Neural progenitor cell (in vitro differentiated cells): ENCODE measurements at regions not wholly inside any gene's neighbourhood (a gene's known extent, or its start where the extent isn't known, plus 50 kb on each side); places are given as distances from the start of the nearest gene placed in this dataset.
"Not testable (repeated sequence)": the region's sequence is repeated elsewhere in the genome, so short reads cannot be mapped to it uniquely, and the experiment has no call there.

ENCODE experiments used
- DNase-seq: peaks from one replicate; pipeline ENCODE4 v3.0.0-alpha.2; 2016; ENCODE audit warnings: low spot score
- H2AFZ ChIP-seq: fragments of 200-600 bp; sonication (generic); replicated peaks from 2 replicates; pipeline ENCODE4 v1.6.1; 2016; ENCODE audit warnings: antibody characterized with exemption
- H3F3A ChIP-seq: fragments of 200-600 bp; sonication (generic); 2 replicates; pipeline ENCODE4 v1.6.1; 2016; ENCODE audit warnings: antibody characterized with exemption, low read depth
- H3K27ac ChIP-seq: fragments of 200-600 bp; sonication (generic); 2 replicates; pipeline ENCODE4 v1.5.1; 2016; ENCODE audit warnings: mild to moderate bottlenecking
- H3K27me3 ChIP-seq: fragments of 200-600 bp; sonication (generic); 2 replicates; pipeline ENCODE4 v1.6.1; 2016; ENCODE audit warnings: mild to moderate bottlenecking, moderate library complexity
- H3K36me3 ChIP-seq: fragments of 200-600 bp; sonication (generic); 2 replicates; pipeline ENCODE4 v1.5.1; 2016
- H3K4me1 ChIP-seq: fragments of 200-600 bp; sonication (generic); 2 replicates; pipeline ENCODE4 v1.6.1; 2016; ENCODE audit warnings: mixed run types
- H3K4me2 ChIP-seq: fragments of 200-600 bp; sonication (generic); 2 replicates; pipeline ENCODE4 v1.6.1; 2016
- H3K4me3 ChIP-seq: fragments of 200-600 bp; sonication (generic); 2 replicates; pipeline ENCODE4 v1.5.1; 2016
- H3K79me2 ChIP-seq: fragments of 200-600 bp; sonication (generic); 2 replicates; pipeline ENCODE4 v1.6.1; 2016; ENCODE audit warnings: low read depth
- H3K9ac ChIP-seq: fragments of 200-600 bp; sonication (generic); 2 replicates; pipeline ENCODE4 v1.6.1; 2016
- H3K9me3 ChIP-seq: fragments of 200-600 bp; sonication (generic); 2 replicates; pipeline ENCODE4 v1.5.1; 2016; ENCODE audit warnings: low read depth
- H4K20me1 ChIP-seq: fragments of 200-600 bp; sonication (generic); 2 replicates; pipeline ENCODE4 v1.6.1; 2016; ENCODE audit warnings: low read depth
- H3K27ac Mint-ChIP-seq: 3 replicates; pipeline ENCODE4 v1.8.0; 2021; ENCODE audit warnings: mixed read lengths
- H3K27me3 Mint-ChIP-seq: 2 replicates; pipeline ENCODE4 v1.8.0; 2022; ENCODE audit warnings: low read depth, mild to moderate bottlenecking, inconsistent platforms, moderate library complexity, mixed read lengths; ENCODE audit not compliant: insufficient read depth
- H3K36me3 Mint-ChIP-seq: 3 replicates; pipeline ENCODE4 v1.8.0; 2021; ENCODE audit warnings: mixed read lengths
- H3K4me1 Mint-ChIP-seq: 3 replicates; pipeline ENCODE4 v1.8.0; 2021; ENCODE audit warnings: mixed read lengths
- H3K4me3 Mint-ChIP-seq: 3 replicates; pipeline ENCODE4 v1.8.0; 2021; ENCODE audit warnings: mild to moderate bottlenecking, moderate library complexity, mixed read lengths
- H3K9me3 Mint-ChIP-seq: 3 replicates; pipeline ENCODE4 v1.8.0; 2020; ENCODE audit warnings: mixed read lengths
- EZH2 ChIP-seq: fragments of 200-600 bp; sonication (generic); IDR thresholded peaks from 2 replicates; pipeline ENCODE4 v1.6.1; 2017; ENCODE audit warnings: antibody characterized with exemption, mild to moderate bottlenecking, moderate library complexity
- EZH2phosphoT487 ChIP-seq: fragments of 200-600 bp; sonication (generic); IDR thresholded peaks from 2 replicates; pipeline ENCODE4 v1.6.1; 2017; ENCODE audit warnings: antibody characterized with exemption
- TF ChIP-seq, protein P1 (sequence below): fragments of 200-600 bp; sonication (generic); IDR thresholded peaks from 2 replicates; pipeline ENCODE4 v1.5.1; 2017; ENCODE audit warnings: antibody characterized with exemption, mild to moderate bottlenecking

DNA sequence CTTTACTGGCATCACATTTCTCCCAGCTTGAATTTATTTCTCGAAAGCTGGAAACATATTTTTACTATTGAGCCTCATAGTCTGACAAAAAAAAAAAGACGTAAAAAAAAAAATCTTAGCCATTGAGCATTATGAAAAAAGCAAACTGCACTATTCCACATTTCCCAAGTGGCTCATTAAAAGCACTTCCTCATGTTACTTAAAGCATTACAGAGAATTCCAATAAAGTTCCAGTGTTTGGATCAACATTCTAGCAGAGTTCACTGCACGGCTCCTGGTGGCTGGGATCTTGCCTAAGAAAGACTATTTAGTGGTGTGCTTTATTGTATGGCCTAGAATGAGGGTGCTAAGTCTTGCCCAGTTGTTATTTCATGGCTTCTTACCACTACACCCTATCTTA, 476.2 kb downstream of the PPARGC1A start:
- Histone ChIP-seq H2AFZ (no peak overlapping the region), H3K27me3 (no peaks in the 10 kb centered on the region), H3K9ac (no peak overlapping the region), H3K9me3 (no peaks in the 10 kb centered on the region), H3K4me3 (no peak overlapping the region), H4K20me1 (no peaks in the 10 kb centered on the region), H3K36me3 (no peaks in the 10 kb centered on the region), H3K4me1 (no peaks in the 10 kb centered on the region), H3K79me2 (no peaks in the 10 kb centered on the region), H3K4me2 (no peak overlapping the region), H3K27ac (no peak overlapping the region), H3F3A (no peaks in the 10 kb centered on the region)
- peaks cover 2% of the 10 kb centered on the region for H3K27me3 Mint-ChIP-seq
- no peak for DNase-seq
- no peak overlapping the region for H3K4me3 Mint-ChIP-seq
- no peaks in the 10 kb centered on the region for H3K36me3 Mint-ChIP-seq
- TF ChIP-seq, protein P1, sequence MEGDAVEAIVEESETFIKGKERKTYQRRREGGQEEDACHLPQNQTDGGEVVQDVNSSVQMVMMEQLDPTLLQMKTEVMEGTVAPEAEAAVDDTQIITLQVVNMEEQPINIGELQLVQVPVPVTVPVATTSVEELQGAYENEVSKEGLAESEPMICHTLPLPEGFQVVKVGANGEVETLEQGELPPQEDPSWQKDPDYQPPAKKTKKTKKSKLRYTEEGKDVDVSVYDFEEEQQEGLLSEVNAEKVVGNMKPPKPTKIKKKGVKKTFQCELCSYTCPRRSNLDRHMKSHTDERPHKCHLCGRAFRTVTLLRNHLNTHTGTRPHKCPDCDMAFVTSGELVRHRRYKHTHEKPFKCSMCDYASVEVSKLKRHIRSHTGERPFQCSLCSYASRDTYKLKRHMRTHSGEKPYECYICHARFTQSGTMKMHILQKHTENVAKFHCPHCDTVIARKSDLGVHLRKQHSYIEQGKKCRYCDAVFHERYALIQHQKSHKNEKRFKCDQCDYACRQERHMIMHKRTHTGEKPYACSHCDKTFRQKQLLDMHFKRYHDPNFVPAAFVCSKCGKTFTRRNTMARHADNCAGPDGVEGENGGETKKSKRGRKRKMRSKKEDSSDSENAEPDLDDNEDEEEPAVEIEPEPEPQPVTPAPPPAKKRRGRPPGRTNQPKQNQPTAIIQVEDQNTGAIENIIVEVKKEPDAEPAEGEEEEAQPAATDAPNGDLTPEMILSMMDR, result no peak
- TF ChIP-seq EZH2phosphoT487 (no peak), EZH2 (no peak)
- peaks cover 7% of the 10 kb centered on the region for H3K9me3 Mint-ChIP-seq
- no peaks in the 10 kb centered on the region for H3K4me1 Mint-ChIP-seq
- no peak overlapping the region for H3K27ac Mint-ChIP-seq

DNA sequence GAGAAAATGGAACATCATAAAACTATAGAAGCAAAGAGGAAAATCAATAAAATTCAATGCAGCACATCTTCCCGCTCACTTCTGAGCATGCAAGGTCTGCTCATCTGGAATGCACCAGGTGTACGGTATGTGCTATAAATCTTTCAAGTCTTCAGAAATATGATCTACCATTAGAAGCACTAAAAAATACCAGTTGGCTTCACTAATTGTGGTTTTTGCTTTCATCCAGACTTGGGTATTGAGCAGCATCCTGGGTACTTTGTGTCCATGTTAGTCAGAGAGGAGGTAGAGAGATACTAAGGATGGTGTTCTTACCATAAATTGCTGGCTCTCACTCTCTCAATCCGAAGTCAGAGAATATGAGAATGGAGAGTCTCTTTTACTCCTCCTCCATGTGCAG, 477.1 kb downstream of the PPARGC1A start:
- Histone ChIP-seq H3K36me3 (no peaks in the 10 kb centered on the region), H3K9me3 (no peaks in the 10 kb centered on the region), H3K9ac (no peak overlapping the region), H3K27me3 (no peaks in the 10 kb centered on the region), H4K20me1 (no peaks in the 10 kb centered on the region), H2AFZ (no peak overlapping the region), H3K4me3 (no peak overlapping the region), H3K4me1 (no peaks in the 10 kb centered on the region), H3F3A (no peaks in the 10 kb centered on the region), H3K27ac (no peak overlapping the region), H3K4me2 (no peak overlapping the region), H3K79me2 (no peaks in the 10 kb centered on the region)
- peaks cover 6% of the 10 kb centered on the region for H3K9me3 Mint-ChIP-seq
- no peaks in the 10 kb centered on the region for H3K36me3 Mint-ChIP-seq
- H3K4me3 Mint-ChIP-seq, result no peak overlapping the region
- H3K27ac Mint-ChIP-seq, result no peak overlapping the region
- TF ChIP-seq EZH2, result no peak
- TF ChIP-seq, protein P1, result no peak
- TF ChIP-seq EZH2phosphoT487, result no peak
- H3K27me3 Mint-ChIP-seq, result peaks cover 2% of the 10 kb centered on the region
- H3K4me1 Mint-ChIP-seq, result no peaks in the 10 kb centered on the region
- no peak for DNase-seq

DNA sequence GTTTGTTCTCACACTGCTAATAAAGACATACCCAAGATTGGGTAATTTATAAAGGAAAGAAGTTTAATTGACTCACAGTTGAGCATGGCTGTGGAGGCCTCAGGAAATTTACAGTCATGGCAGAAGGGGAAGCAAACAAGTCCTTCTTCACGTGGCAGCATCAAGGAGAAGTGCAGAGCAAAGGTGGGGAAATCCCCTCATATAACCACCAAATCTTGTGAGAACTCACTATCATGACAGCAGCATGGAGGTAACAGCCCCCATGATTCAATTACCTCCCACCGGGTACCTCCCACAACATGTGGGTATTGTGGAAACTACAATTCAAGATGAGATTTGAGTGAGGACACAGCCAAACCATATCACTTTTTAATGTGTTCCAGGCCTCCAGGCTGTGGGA, 480.9 kb downstream of the PPARGC1A start:
- H3K27me3 ChIP-seq, H3K4me1 ChIP-seq, H3K4me1 Mint-ChIP-seq, H3K4me3 ChIP-seq, H3K27ac Mint-ChIP-seq, H3K9ac ChIP-seq, H3F3A ChIP-seq, H3K4me3 Mint-ChIP-seq, H3K9me3 ChIP-seq, H2AFZ ChIP-seq, DNase-seq, H3K27me3 Mint-ChIP-seq, H3K36me3 ChIP-seq, H4K20me1 ChIP-seq, H3K36me3 Mint-ChIP-seq, H3K27ac ChIP-seq, H3K4me2 ChIP-seq, H3K79me2 ChIP-seq: not testable (repeated sequence)
- peaks cover 19% of the 10 kb centered on the region for H3K9me3 Mint-ChIP-seq

DNA sequence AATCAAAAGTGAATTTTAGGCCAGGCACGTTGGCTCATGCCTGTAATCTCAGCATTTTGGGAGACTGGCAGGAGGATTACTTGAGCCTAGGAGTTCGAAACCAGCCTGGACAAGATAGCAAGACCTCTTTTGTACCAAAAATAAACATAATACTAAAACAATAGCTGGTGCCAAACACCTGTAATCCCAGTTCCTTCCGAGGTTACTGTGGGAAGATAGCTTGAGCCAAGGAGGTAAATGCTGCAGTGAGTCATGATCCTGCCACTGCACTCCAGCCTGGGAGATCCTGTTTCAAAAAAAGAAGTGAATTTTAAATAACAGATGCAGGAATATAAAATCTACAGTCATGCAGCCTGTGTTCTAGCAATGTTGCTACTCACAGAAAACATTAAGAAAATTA, 488.3 kb downstream of the PPARGC1A start:
- Histone ChIP-seq H3K79me2 (no peaks in the 10 kb centered on the region), H3K36me3 (no peaks in the 10 kb centered on the region), H3F3A (no peaks in the 10 kb centered on the region), H3K9ac (no peak overlapping the region), H2AFZ (no peak overlapping the region), H4K20me1 (no peaks in the 10 kb centered on the region), H3K4me2 (no peak overlapping the region), H3K4me3 (no peak overlapping the region), H3K27me3 (no peaks in the 10 kb centered on the region), H3K9me3 (no peaks in the 10 kb centered on the region), H3K4me1 (no peaks in the 10 kb centered on the region), H3K27ac (no peak overlapping the region)
- Mint-ChIP-seq H3K4me1 (peaks cover 2% of the 10 kb centered on the region), H3K4me3 (no peak overlapping the region), H3K9me3 (peaks cover 38% of the 10 kb centered on the region), H3K27ac (no peak overlapping the region), H3K36me3 (peaks cover 2% of the 10 kb centered on the region), H3K27me3 (no peaks in the 10 kb centered on the region)
- no peak for DNase-seq
- TF ChIP-seq EZH2 (no peak), EZH2phosphoT487 (no peak)
- TF ChIP-seq, protein P1, result no peak
